HL-60 (cell line): ENCODE measurements at regions not wholly inside any gene's neighbourhood (a gene's known extent, or its start where the extent isn't known, plus 50 kb on each side); places are given as distances from the start of the nearest gene placed in this dataset.

Experiments used
- DNase-seq, 2 experiments: peaks; one replicate each; pipeline ENCODE4 v3.0.0-alpha.2; 2010 to 2020; ENCODE audit warnings: low read depth in 1 of 2, low spot score in 1 of 2
- H3K27ac ChIP-seq: fragments of 250-450 bp; sonication (Bioruptor Pico); replicated peaks from 2 replicates; pipeline ENCODE4 v1.5.1; 2020; ENCODE audit warnings: mild to moderate bottlenecking, moderate library complexity
- H3K27me3 ChIP-seq: fragments of 250-450 bp; sonication (Bioruptor Pico); 2 replicates; pipeline ENCODE4 v1.5.1; 2021; ENCODE audit warnings: mild to moderate bottlenecking, moderate library complexity; ENCODE audit not compliant: insufficient read depth, poor library complexity, severe bottlenecking
- H3K4me3 ChIP-seq: replicated peaks from 2 replicates; pipeline ENCODE4 v1.5.1; 2011; ENCODE audit warnings: mild to moderate bottlenecking, control low read depth, low read length; ENCODE audit not compliant: insufficient read depth
- CTCF ChIP-seq: IDR thresholded peaks from one replicate; pipeline ENCODE4 v1.5.1; 2011; ENCODE audit warnings: low read length, control low read depth, inconsistent platforms; ENCODE audit not compliant: insufficient read depth
- GABPA ChIP-seq: IDR thresholded peaks from 2 replicates; pipeline ENCODE4 v1.6.1; 2012; ENCODE audit warnings: low read depth
- POLR2AphosphoS5 ChIP-seq: IDR thresholded peaks from 2 replicates; pipeline ENCODE4 v1.6.1; 2012; ENCODE audit warnings: low read depth
- SPI1 ChIP-seq: IDR thresholded peaks from 2 replicates; pipeline ENCODE4 v1.6.1; 2012; ENCODE audit warnings: low read depth, mild to moderate bottlenecking, borderline replicate concordance
- TF ChIP-seq, protein P1 (sequence below): IDR thresholded peaks from 2 replicates; pipeline ENCODE4 v1.6.1; 2012; ENCODE audit warnings: low read depth; ENCODE audit not compliant: insufficient replicate concordance

DNA sequence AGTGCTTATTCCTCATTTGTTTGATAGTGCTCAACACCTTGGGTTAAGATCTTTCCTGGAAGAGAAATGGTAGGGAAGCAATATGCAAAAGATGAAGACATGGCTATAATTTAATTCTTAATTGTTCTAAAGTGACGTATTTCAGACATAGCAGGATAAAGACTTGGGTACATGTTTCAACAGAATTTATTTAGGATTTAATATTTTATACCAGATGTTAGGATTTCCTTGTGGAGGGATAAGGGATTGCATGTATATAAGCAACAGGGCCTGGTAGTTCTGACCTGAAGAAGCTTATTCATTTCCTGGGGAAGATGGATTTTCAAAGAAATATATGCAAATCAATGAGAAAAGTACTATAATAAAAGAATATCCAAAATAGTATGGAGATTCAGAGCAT, 163.8 kb downstream of the FAT3 start:
- Histone ChIP-seq H3K4me3 (no peak overlapping the region), H3K27ac (no peak overlapping the region), H3K27me3 (no peaks in the 10 kb centered on the region)
- no peak for TF ChIP-seq GABPA
- TF ChIP-seq CTCF, result no peak
- TF ChIP-seq SPI1, result no peak
- no peak for TF ChIP-seq POLR2AphosphoS5
- TF ChIP-seq, protein P1, sequence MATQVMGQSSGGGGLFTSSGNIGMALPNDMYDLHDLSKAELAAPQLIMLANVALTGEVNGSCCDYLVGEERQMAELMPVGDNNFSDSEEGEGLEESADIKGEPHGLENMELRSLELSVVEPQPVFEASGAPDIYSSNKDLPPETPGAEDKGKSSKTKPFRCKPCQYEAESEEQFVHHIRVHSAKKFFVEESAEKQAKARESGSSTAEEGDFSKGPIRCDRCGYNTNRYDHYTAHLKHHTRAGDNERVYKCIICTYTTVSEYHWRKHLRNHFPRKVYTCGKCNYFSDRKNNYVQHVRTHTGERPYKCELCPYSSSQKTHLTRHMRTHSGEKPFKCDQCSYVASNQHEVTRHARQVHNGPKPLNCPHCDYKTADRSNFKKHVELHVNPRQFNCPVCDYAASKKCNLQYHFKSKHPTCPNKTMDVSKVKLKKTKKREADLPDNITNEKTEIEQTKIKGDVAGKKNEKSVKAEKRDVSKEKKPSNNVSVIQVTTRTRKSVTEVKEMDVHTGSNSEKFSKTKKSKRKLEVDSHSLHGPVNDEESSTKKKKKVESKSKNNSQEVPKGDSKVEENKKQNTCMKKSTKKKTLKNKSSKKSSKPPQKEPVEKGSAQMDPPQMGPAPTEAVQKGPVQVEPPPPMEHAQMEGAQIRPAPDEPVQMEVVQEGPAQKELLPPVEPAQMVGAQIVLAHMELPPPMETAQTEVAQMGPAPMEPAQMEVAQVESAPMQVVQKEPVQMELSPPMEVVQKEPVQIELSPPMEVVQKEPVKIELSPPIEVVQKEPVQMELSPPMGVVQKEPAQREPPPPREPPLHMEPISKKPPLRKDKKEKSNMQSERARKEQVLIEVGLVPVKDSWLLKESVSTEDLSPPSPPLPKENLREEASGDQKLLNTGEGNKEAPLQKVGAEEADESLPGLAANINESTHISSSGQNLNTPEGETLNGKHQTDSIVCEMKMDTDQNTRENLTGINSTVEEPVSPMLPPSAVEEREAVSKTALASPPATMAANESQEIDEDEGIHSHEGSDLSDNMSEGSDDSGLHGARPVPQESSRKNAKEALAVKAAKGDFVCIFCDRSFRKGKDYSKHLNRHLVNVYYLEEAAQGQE, result no peak
- no peak for DNase-seq

DNA sequence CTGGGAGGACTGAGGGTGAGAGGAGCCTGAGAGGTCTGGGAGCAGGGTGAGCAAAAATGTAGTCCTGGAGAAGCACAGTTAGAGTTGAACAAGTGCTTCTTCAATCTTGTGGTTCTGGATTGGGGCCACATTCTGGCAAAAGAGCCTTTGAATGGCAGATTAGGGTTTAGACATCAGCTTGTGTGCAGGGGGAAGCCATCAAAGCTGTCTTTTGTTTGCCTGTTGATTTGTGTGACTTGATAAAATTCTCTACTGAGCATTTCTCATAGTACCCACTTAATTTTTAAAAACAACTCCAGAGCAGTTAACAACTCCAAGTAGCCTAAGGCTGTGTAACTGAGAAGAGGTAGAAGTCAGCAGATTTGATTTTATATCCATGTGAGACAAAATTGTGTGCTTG, 166.2 kb downstream of the FAT3 start:
- no peaks in the 10 kb centered on the region for H3K27me3 ChIP-seq
- no peak for DNase-seq
- H3K27ac ChIP-seq, result no peak overlapping the region
- TF ChIP-seq GABPA (no peak), POLR2AphosphoS5 (no peak), CTCF (no peak)
- TF ChIP-seq, protein P1, result no peak
- no peak overlapping the region for H3K4me3 ChIP-seq

DNA sequence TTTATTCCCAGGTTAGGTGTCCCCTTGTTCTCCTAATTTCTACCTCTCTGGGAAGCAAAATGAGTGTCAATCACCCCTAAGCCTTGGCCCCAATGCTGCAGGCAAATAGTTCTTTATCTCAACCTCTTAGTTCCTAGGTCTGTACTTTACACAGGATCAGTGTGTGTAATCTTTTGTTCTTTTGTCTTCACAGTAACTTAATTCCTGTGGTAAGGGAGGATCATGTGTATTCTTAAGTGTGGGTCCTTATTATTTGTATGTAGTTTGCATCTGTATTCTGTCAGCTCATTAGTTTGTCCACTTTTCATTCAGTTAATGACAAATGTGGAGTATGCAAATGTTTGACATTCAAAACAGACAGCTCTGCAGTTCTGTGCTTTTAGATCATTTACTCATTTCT, 166.7 kb downstream of the FAT3 start:
- DNase-seq, result no peak
- no peak overlapping the region for H3K27ac ChIP-seq
- H3K4me3 ChIP-seq, result no peak overlapping the region
- H3K27me3 ChIP-seq, result no peaks in the 10 kb centered on the region
- no peak for TF ChIP-seq GABPA
- TF ChIP-seq CTCF, result no peak

GRCh38 chr11:92391808-92392207, 167.2 kb downstream of the FAT3 start:
- TF ChIP-seq, protein P1, result no peak
- TF ChIP-seq CTCF (no peak), POLR2AphosphoS5 (no peak), GABPA (no peak), SPI1 (no peak)
- Histone ChIP-seq H3K27me3 (no peaks in the 10 kb centered on the region), H3K4me3 (no peak overlapping the region), H3K27ac (no peak overlapping the region)
- DNase-seq, result no peak
